WERI-Rb-1 (cell line): ENCODE measurements at regions not wholly inside any gene's neighbourhood (a gene's known extent, or its start where the extent isn't known, plus 50 kb on each side); places are given as distances from the start of the nearest gene placed in this dataset.
A peak's percentile ranks its signal among the peaks of the same experiment; 100 is the strongest.

Experiments
- DNase-seq: peaks from one replicate; pipeline ENCODE4 v3.0.0-alpha.2; 2020
- H3K27ac ChIP-seq: fragments of 250-450 bp; sonication (Bioruptor Pico); 2 replicates; pipeline ENCODE4 v1.5.1; 2020; ENCODE audit warnings: mild to moderate bottlenecking, moderate library complexity
- H3K27me3 ChIP-seq: fragments of 250-450 bp; sonication (Bioruptor Pico); 2 replicates; pipeline ENCODE4 v1.5.1; 2021; ENCODE audit warnings: mild to moderate bottlenecking, low read depth, moderate library complexity; ENCODE audit not compliant: insufficient read depth, severe bottlenecking
- H3K36me3 ChIP-seq: fragments of 250-450 bp; sonication (Bioruptor Pico); 2 replicates; pipeline ENCODE4 v1.5.1; 2020; ENCODE audit warnings: mild to moderate bottlenecking, moderate library complexity
- H3K4me3 ChIP-seq: 2 replicates; pipeline ENCODE4 v1.5.1; 2011; ENCODE audit warnings: low read depth, mild to moderate bottlenecking, control low read depth, low read length
- H3K9me3 ChIP-seq: fragments of 250-450 bp; sonication (Bioruptor Pico); 2 replicates; pipeline ENCODE4 v1.5.1; 2021; ENCODE audit warnings: mild to moderate bottlenecking, moderate library complexity; ENCODE audit not compliant: severe bottlenecking
- TF ChIP-seq, protein P1 (sequence below): IDR thresholded peaks from 2 replicates; pipeline ENCODE4 v1.5.1; 2011; ENCODE audit warnings: low read depth, mild to moderate bottlenecking, control low read depth, inconsistent platforms, low read length

DNA sequence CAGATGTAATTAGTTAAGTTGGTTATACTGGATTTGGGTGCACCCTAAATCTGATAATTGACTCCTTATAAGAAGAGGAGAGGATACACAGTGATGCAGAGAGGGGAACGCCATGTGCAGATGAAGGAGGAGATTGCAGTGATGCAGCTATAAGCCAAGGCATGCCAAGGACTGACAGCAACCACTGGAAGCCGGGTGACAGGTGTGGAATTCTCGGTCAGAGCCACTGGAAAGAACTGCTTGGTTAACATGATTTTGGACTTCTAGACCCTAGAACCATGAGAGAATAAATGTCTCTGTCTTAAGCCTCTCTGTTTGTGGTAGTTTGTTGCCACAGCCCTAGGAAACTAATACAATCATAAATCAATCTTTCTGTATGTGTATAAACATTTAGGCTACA lies 403.3 kb upstream of the CDH20 start:
- no peak overlapping the region for H3K4me3 ChIP-seq
- DNase-seq: no peak
- H3K27me3 ChIP-seq: no peaks in the 10 kb centered on the region
- TF ChIP-seq, protein P1, sequence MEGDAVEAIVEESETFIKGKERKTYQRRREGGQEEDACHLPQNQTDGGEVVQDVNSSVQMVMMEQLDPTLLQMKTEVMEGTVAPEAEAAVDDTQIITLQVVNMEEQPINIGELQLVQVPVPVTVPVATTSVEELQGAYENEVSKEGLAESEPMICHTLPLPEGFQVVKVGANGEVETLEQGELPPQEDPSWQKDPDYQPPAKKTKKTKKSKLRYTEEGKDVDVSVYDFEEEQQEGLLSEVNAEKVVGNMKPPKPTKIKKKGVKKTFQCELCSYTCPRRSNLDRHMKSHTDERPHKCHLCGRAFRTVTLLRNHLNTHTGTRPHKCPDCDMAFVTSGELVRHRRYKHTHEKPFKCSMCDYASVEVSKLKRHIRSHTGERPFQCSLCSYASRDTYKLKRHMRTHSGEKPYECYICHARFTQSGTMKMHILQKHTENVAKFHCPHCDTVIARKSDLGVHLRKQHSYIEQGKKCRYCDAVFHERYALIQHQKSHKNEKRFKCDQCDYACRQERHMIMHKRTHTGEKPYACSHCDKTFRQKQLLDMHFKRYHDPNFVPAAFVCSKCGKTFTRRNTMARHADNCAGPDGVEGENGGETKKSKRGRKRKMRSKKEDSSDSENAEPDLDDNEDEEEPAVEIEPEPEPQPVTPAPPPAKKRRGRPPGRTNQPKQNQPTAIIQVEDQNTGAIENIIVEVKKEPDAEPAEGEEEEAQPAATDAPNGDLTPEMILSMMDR: no peak
- no peaks in the 10 kb centered on the region for H3K36me3 ChIP-seq
- H3K27ac ChIP-seq: no peak overlapping the region
- no peaks in the 10 kb centered on the region for H3K9me3 ChIP-seq

- Histone ChIP-seq H3K27ac (no peak overlapping the region), H3K9me3 (no peaks in the 10 kb centered on the region), H3K4me3 (no peak overlapping the region), H3K36me3 (no peaks in the 10 kb centered on the region), H3K27me3 (no peaks in the 10 kb centered on the region)
- DNase-seq: no peak
- TF ChIP-seq, protein P1: no peak
These were observed 398.0 kb upstream of the CDH20 start for GRCh38 chr18:60935041-60935910.

DNA sequence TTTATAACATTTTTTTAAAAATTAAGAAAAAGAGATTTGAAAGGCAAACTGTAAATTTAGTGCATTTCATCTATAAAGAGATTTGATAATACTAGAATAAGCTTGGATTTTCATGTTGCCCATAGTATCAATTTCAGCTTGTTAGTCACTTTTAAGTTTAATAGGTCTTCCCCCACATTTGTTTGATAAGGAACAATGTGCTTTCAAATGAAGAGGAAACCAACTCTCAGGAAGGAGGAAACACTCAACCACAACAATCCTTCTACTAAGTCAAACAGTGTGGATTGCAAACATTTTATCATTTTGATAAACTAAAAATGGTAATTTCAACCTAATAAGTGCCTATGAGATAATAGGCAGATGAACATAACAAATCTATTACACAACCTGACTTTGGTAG lies 397.1 kb upstream of the CDH20 start:
- Histone ChIP-seq H3K27me3 (no peaks in the 10 kb centered on the region), H3K9me3 (no peaks in the 10 kb centered on the region), H3K36me3 (no peaks in the 10 kb centered on the region), H3K27ac (no peak overlapping the region), H3K4me3 (no peak overlapping the region)
- TF ChIP-seq, protein P1: no peak
- no peak for DNase-seq

GRCh38 chr18:60943297-60943696 lies 389.9 kb upstream of the CDH20 start:
- Histone ChIP-seq H3K36me3 (no peaks in the 10 kb centered on the region), H3K9me3 (no peaks in the 10 kb centered on the region), H3K27ac (no peak overlapping the region), H3K27me3 (no peaks in the 10 kb centered on the region), H3K4me3 (no peak overlapping the region)
- TF ChIP-seq, protein P1: no peak
- peak; percentile 15 for DNase-seq

DNA sequence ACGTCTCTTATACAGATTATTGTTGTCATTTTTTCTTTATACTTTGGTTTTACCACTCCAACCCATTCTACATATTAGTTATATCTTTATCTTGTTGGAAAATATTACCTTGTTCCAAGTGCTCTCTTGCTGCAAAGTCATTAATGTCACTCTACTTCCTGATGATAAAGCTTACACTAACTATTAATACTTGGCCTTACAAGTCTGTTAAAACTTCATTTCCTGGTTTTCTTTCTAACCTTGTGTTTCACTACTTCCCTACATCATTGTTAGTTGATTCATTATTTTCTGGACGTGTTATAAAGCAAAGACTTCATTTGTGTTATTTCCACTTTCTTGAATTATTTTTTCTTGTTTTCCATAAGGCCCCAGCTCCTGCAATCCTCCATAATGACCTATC lies 382.6 kb upstream of the CDH20 start:
- TF ChIP-seq, protein P1: no peak

GRCh38 chr18:60951091-60951490 lies 382.1 kb upstream of the CDH20 start:
- TF ChIP-seq, protein P1: no peak
- DNase-seq: no peak
- H3K36me3 ChIP-seq: no peaks in the 10 kb centered on the region
- no peaks in the 10 kb centered on the region for H3K27me3 ChIP-seq
- H3K4me3 ChIP-seq: no peak overlapping the region
- no peak overlapping the region for H3K27ac ChIP-seq
- H3K9me3 ChIP-seq: no peaks in the 10 kb centered on the region

More for the DNA sequence above, 382.6 kb upstream of the CDH20 start:
- H3K36me3 ChIP-seq: no peaks in the 10 kb centered on the region
- no peak for DNase-seq
- no peaks in the 10 kb centered on the region for H3K27me3 ChIP-seq
- no peak overlapping the region for H3K4me3 ChIP-seq
- no peak overlapping the region for H3K27ac ChIP-seq
- H3K9me3 ChIP-seq: no peaks in the 10 kb centered on the region
